HepG2 (cell line): ENCODE measurements at regions not wholly inside any gene's neighbourhood (a gene's known extent, or its start where the extent isn't known, plus 50 kb on each side); places are given as distances from the start of the nearest gene placed in this dataset.

Experiments used
- ATAC-seq: fragments of 200-7000 bp; cut with Tn5 transposase; 3 replicates; pipeline ENCODE4 v1.9.1; 2020; ENCODE audit warnings: mild to moderate bottlenecking, moderate library complexity
- BruUV-seq: library from RNA; stranded (reverse); fragments of 400-500 nt; replicated peaks from 2 replicates; lab custom pipeline; 2021; lab: Mats Ljungman, UMichigan
- CTCF ChIA-PET: fragments of 300-600 bp; formaldehyde crosslinking; extraction: SDS; loops from one replicate; lab custom pipeline; 2021; ENCODE audit warnings: low total read pairs, inconsistent platforms, low intra/inter-chr PET ratio; lab: Yijun Ruan, JAX
- POLR2A ChIA-PET: fragments of 350-600 bp; sonication (Branson Sonifier 250); formaldehyde crosslinking; loops from one replicate; lab custom pipeline; 2020; ENCODE audit warnings: antibody characterized with exemption, inconsistent platforms; lab: Yijun Ruan, JAX
- DNase-seq: peaks from one replicate; pipeline ENCODE4 v3.0.0-alpha.2; 2015; ENCODE audit warnings: low spot score
- FAIRE-seq: peaks from 3 replicates; lab custom pipeline; 2011; peaks lifted over from hg19 to GRCh38; lab: Jason Lieb, UNC
- H2AFZ ChIP-seq: one replicate; pipeline ENCODE4 v1.6.1; 2011; ENCODE audit warnings: low read length, inconsistent platforms
- H3K27ac ChIP-seq: fragments of 300-600 bp; 3 replicates; pipeline ENCODE4 v1.8.0; 2011; ENCODE audit warnings: mixed run types, mild to moderate bottlenecking, mixed read lengths, low read length, inconsistent platforms; ENCODE audit not compliant: insufficient read depth; ENCODE audit errors: extremely low read length
- H3K27me3 ChIP-seq, 2 experiments: fragments of 200-600 bp in 1 of 2; 2 replicates in 1 of 2; 3 replicates in 1 of 2; pipeline versions ENCODE4 v1.6.0 to v1.8.0; 2011; ENCODE audit warnings: low read length in 2 of 2, mild to moderate bottlenecking in 2 of 2, moderate library complexity in 2 of 2, inconsistent platforms in 1 of 2; ENCODE audit not compliant: insufficient read depth in 2 of 2, control insufficient read depth in 1 of 2
- H3K36me3 ChIP-seq, 2 experiments: fragments of 200-600 bp in 1 of 2; replicated peaks in 1 of 2; 2 replicates in 1 of 2; 3 replicates in 1 of 2; pipeline versions ENCODE4 v1.5.1 to v1.8.0; 2011; ENCODE audit warnings: low read length in 2 of 2, inconsistent platforms in 1 of 2; ENCODE audit not compliant: insufficient read depth in 2 of 2, control insufficient read depth in 1 of 2
- H3K4me1 ChIP-seq: 2 replicates; pipeline ENCODE4 v1.5.1; 2012; ENCODE audit warnings: low read length, inconsistent platforms; ENCODE audit not compliant: insufficient read depth
- H3K4me2 ChIP-seq: 2 replicates; pipeline ENCODE4 v1.6.0; 2011; ENCODE audit warnings: low read depth, low read length, inconsistent platforms
- H3K4me3 ChIP-seq, 3 experiments: fragments of 200-600 bp in 1 of 3; sonication (generic), shearing (Covaris generic) in 1 of 3; replicated peaks in 1 of 3; 2 replicates each; pipeline ENCODE4 v1.5.1; 2011 to 2016; ENCODE audit warnings: low read length in 3 of 3, inconsistent platforms in 2 of 3, low read depth in 2 of 3, mild to moderate bottlenecking in 2 of 3, control low read depth in 1 of 3, mixed read lengths in 1 of 3; ENCODE audit not compliant: insufficient read depth in 1 of 3
- H3K79me2 ChIP-seq: one replicate; pipeline ENCODE4 v1.6.1; 2011; ENCODE audit warnings: low read length, inconsistent platforms; ENCODE audit not compliant: insufficient read depth
- H3K9ac ChIP-seq: 2 replicates; pipeline ENCODE4 v1.6.0; 2011; ENCODE audit warnings: mild to moderate bottlenecking, low read depth, low read length, inconsistent platforms; ENCODE audit not compliant: insufficient read depth
- H3K9me3 ChIP-seq: 2 replicates; pipeline ENCODE4 v1.5.1; 2012; ENCODE audit warnings: mild to moderate bottlenecking, low read length
- H4K20me1 ChIP-seq: 2 replicates; pipeline ENCODE4 v1.6.0; 2011; ENCODE audit warnings: inconsistent platforms, mild to moderate bottlenecking, low read length, moderate library complexity; ENCODE audit not compliant: insufficient read depth
- AFF4 ChIP-seq: sonication (generic); formaldehyde crosslinking; IDR thresholded peaks from 2 replicates; pipeline ENCODE4 v1.4.0; 2020; ENCODE audit warnings: missing genetic modification reagents
- FIP1L1 ChIP-seq: fragments of 200-400 bp; formaldehyde crosslinking; IDR thresholded peaks from 2 replicates; pipeline ENCODE4 v1.6.1; 2018; ENCODE audit warnings: low read depth, mild to moderate bottlenecking, low read length, moderate library complexity, borderline replicate concordance; ENCODE audit not compliant: insufficient read depth
- JUN ChIP-seq: sonication (generic); formaldehyde crosslinking; IDR thresholded peaks from 2 replicates; pipeline ENCODE4 v1.4.0; 2020; ENCODE audit warnings: mild to moderate bottlenecking, missing genetic modification reagents
- RFX3 ChIP-seq: IDR thresholded peaks from 2 replicates; pipeline ENCODE4 v1.6.1; 2016; ENCODE audit warnings: missing biosample characterization, missing genetic modification reagents
- SALL2 ChIP-seq: sonication (generic); formaldehyde crosslinking; IDR thresholded peaks from 2 replicates; pipeline ENCODE4 v1.8.1; 2023; ENCODE audit warnings: mild to moderate bottlenecking, missing genetic modification reagents, inconsistent platforms
- SP4 ChIP-seq: sonication (generic); formaldehyde crosslinking; IDR thresholded peaks from 2 replicates; pipeline ENCODE4 v1.8.1; 2023; ENCODE audit warnings: mild to moderate bottlenecking, missing genetic modification reagents
- ZNF143 ChIP-seq: sonication (generic); formaldehyde crosslinking; IDR thresholded peaks from 2 replicates; pipeline ENCODE4 v1.4.0; 2020; ENCODE audit warnings: missing genetic modification reagents
- ZNF20 ChIP-seq: sonication (generic); formaldehyde crosslinking; IDR thresholded peaks from 2 replicates; pipeline ENCODE4 v1.4.0; 2020; ENCODE audit warnings: mild to moderate bottlenecking, moderate library complexity, missing genetic modification reagents
- ZNF24 ChIP-seq: fragments of 450-650 bp; IDR thresholded peaks from 2 replicates; pipeline ENCODE4 v1.6.1; 2017; ENCODE audit warnings: antibody characterized with exemption, mild to moderate bottlenecking
- ZNF317 ChIP-seq: sonication (generic); formaldehyde crosslinking; IDR thresholded peaks from 2 replicates; pipeline ENCODE4 v1.5.0; 2020; ENCODE audit warnings: mild to moderate bottlenecking, missing genetic modification reagents
- ZNF367 ChIP-seq: sonication (generic); formaldehyde crosslinking; IDR thresholded peaks from 2 replicates; pipeline ENCODE4 v1.4.0; 2020; ENCODE audit warnings: missing genetic modification reagents, borderline replicate concordance
- ZNF709 ChIP-seq: sonication (generic); formaldehyde crosslinking; IDR thresholded peaks from 2 replicates; pipeline ENCODE4 v1.5.0; 2020; ENCODE audit warnings: mild to moderate bottlenecking, missing genetic modification reagents
- ZNF713 ChIP-seq: sonication (generic); formaldehyde crosslinking; IDR thresholded peaks from 2 replicates; pipeline ENCODE4 v1.4.0; 2020; ENCODE audit warnings: mild to moderate bottlenecking, missing genetic modification reagents
- WGBS: methylation state at CpG from one replicate; pipeline ENCODE4 v1.1.6; 2017; ENCODE audit warnings: low lambda C conversion rate; 5-methylcytosine and 5-hydroxymethylcytosine counted together
- in situ Hi-C: cut with HindIII; loops from 2 replicates; pipeline ENCODE4 v1.10.0; 2017; ENCODE audit warnings: low pct_unique_long_range_greater_than_20kb; ENCODE audit not compliant: extremely low pct_ligation_motif_present
- intact Hi-C: fragments of 100-400 bp; cut with micrococcal nuclease; formaldehyde crosslinking; loops from one replicate; pipeline ENCODE4 v1.10.0; 2022; ENCODE audit not compliant: unreplicated experiment

- H3K4me1 ChIP-seq: peaks cover 5% of the 10 kb centered on the region; the same call in 1 of the 2 replicates
- no peak overlapping the region for H3K9ac ChIP-seq
- no TSS peak for BruUV-seq
- in situ Hi-C loops: no loop called here
- H4K20me1 ChIP-seq: no peaks in the 10 kb centered on the region
- H3K79me2 ChIP-seq: no peaks in the 10 kb centered on the region
- TF ChIP-seq SALL2 (CRISPR knock-in tag) (no peak), ZNF367 (no peak), AFF4 (CRISPR knock-in tag) (no peak), RFX3 (CRISPR knock-in tag) (no peak), ZNF317 (CRISPR knock-in tag) (no peak), ZNF143 (CRISPR knock-in tag) (no peak), FIP1L1 (no peak), SP4 (CRISPR knock-in tag) (no peak), ZNF24 (no peak), ZNF713 (no peak), JUN (CRISPR knock-in tag) (no peak), ZNF709 (CRISPR knock-in tag) (no peak), ZNF20 (no peak)
- no peak for DNase-seq
- no peaks in the 10 kb centered on the region; a peak in 1 of 5 replicates for H3K27me3 ChIP-seq
- POLR2A ChIA-PET: no interaction called here
- FAIRE-seq: no peak
- no peak for ATAC-seq
- 2% methylated on average over 2 of the region's 2 CpGs for WGBS
- H3K27ac ChIP-seq: no peak overlapping the region
- H3K9me3 ChIP-seq: no peaks in the 10 kb centered on the region
- intact Hi-C loops: no loop called here
- no peaks in the 10 kb centered on the region for H3K36me3 ChIP-seq
- H2AFZ ChIP-seq: no peak overlapping the region
- no peak overlapping the region for H3K4me3 ChIP-seq
- CTCF ChIA-PET: no interaction called here
- H3K4me2 ChIP-seq: no peak overlapping the region
These were observed 692.4 kb downstream of the CPS1 start for GRCh38 chr2:211248841-211249240.
